SH-SY5Y (cell line): ENCODE measurements at regions not wholly inside any gene's neighbourhood (a gene's known extent, or its start where the extent isn't known, plus 50 kb on each side); places are given as distances from the start of the nearest gene placed in this dataset.

Experiments used
- GATA2 ChIP-seq: IDR thresholded peaks from 2 replicates; pipeline ENCODE4 v1.6.1; 2011; ENCODE audit warnings: mild to moderate bottlenecking, low read depth, low read length
- GATA3 ChIP-seq: IDR thresholded peaks from 2 replicates; pipeline ENCODE4 v1.6.1; 2011; ENCODE audit warnings: low read depth, mild to moderate bottlenecking, low read length, moderate library complexity

GRCh38 chr2:35174845-35175244, 1180.7 kb upstream of the CRIM1 start:
- TF ChIP-seq GATA3 (no peak), GATA2 (no peak)
